Keratinocyte (primary cell): ENCODE measurements at regions not wholly inside any gene's neighbourhood (a gene's known extent, or its start where the extent isn't known, plus 50 kb on each side); places are given as distances from the start of the nearest gene placed in this dataset.

Experiments
- DNase-seq: peaks from one replicate; pipeline ENCODE4 v3.0.0-alpha.2; 2011; ENCODE audit warnings: low read depth, missing footprints, low spot score
- FAIRE-seq: peaks from 2 replicates; lab custom pipeline; 2011; peaks lifted over from hg19 to GRCh38; lab: Jason Lieb, UNC
- H2AFZ ChIP-seq: 2 replicates; pipeline ENCODE4 v1.6.0; 2012; ENCODE audit warnings: low read length, control low read depth, inconsistent platforms; ENCODE audit not compliant: control insufficient read depth
- H3K27ac ChIP-seq: 2 replicates; pipeline ENCODE4 v1.5.1; 2011; ENCODE audit warnings: low read length; ENCODE audit not compliant: control insufficient read depth, insufficient read depth
- H3K27me3 ChIP-seq: 3 replicates; pipeline ENCODE4 v1.6.0; 2011; ENCODE audit warnings: low read length; ENCODE audit not compliant: control insufficient read depth, insufficient read depth; ENCODE audit errors: extremely low read depth
- H3K36me3 ChIP-seq, 2 experiments: 2 replicates in 1 of 2; 3 replicates in 1 of 2; pipeline ENCODE4 v1.5.1; 2011; ENCODE audit warnings: low read length in 2 of 2, mild to moderate bottlenecking in 1 of 2; ENCODE audit not compliant: control insufficient read depth in 2 of 2, insufficient read depth in 2 of 2; ENCODE audit errors: extremely low read depth in 1 of 2
- H3K4me1 ChIP-seq: 3 replicates; pipeline ENCODE4 v1.5.1; 2011; ENCODE audit warnings: low read length; ENCODE audit not compliant: control insufficient read depth, insufficient read depth; ENCODE audit errors: extremely low read depth
- H3K4me2 ChIP-seq: 3 replicates; pipeline ENCODE4 v1.6.0; 2011; ENCODE audit warnings: low read depth, low read length; ENCODE audit not compliant: control insufficient read depth, insufficient read depth; ENCODE audit errors: extremely low read depth
- H3K4me3 ChIP-seq, 3 experiments: fragments of 200-600 bp in 1 of 3; sonication (generic) in 1 of 3; 2 replicates in 2 of 3; 3 replicates in 1 of 3; pipeline ENCODE4 v1.5.1; 2011 to 2016; ENCODE audit warnings: low read length in 3 of 3, mild to moderate bottlenecking in 3 of 3, control low read depth in 2 of 3, inconsistent platforms in 1 of 3, low read depth in 1 of 3, mixed read lengths in 1 of 3, mixed run types in 1 of 3, moderate library complexity in 1 of 3; ENCODE audit not compliant: control insufficient read depth in 2 of 3, insufficient read depth in 2 of 3; ENCODE audit errors: extremely low read depth in 1 of 3
- H3K79me2 ChIP-seq: 2 replicates; pipeline ENCODE4 v1.6.0; 2012; ENCODE audit warnings: low read length; ENCODE audit not compliant: control insufficient read depth, insufficient read depth
- H3K9ac ChIP-seq: 3 replicates; pipeline ENCODE4 v1.6.0; 2011; ENCODE audit warnings: low read length; ENCODE audit not compliant: control insufficient read depth, insufficient read depth; ENCODE audit errors: extremely low read depth
- H3K9me1 ChIP-seq: 3 replicates; pipeline ENCODE4 v1.6.0; 2011; ENCODE audit warnings: low read length; ENCODE audit not compliant: control insufficient read depth, insufficient read depth; ENCODE audit errors: extremely low read depth
- H3K9me3 ChIP-seq: 2 replicates; pipeline ENCODE4 v1.5.1; 2012; ENCODE audit warnings: low read depth, low read length; ENCODE audit not compliant: control insufficient read depth
- H4K20me1 ChIP-seq: 3 replicates; pipeline ENCODE4 v1.6.0; 2011; ENCODE audit warnings: low read length; ENCODE audit not compliant: control insufficient read depth, insufficient read depth; ENCODE audit errors: extremely low read depth
- CTCF ChIP-seq, 3 experiments: IDR thresholded peaks in 1 of 3; conservative IDR thresholded peaks in 1 of 3; optimal IDR thresholded peaks in 1 of 3; 2 replicates in 2 of 3; 3 replicates in 1 of 3; pipeline versions ENCODE3 to v1.5.1; 2011; ENCODE audit warnings: low read length in 3 of 3, mild to moderate bottlenecking in 3 of 3, moderate library complexity in 2 of 3, control low read depth in 1 of 3, inconsistent platforms in 1 of 3; ENCODE audit not compliant: insufficient read depth in 2 of 3; ENCODE audit errors: extremely low read depth in 1 of 3
- EZH2 ChIP-seq: IDR thresholded peaks from one replicate; pipeline ENCODE4 v1.6.1; 2012; ENCODE audit warnings: inconsistent platforms, mild to moderate bottlenecking, low read length, moderate library complexity
- dilution Hi-C: fragments of 300-500 bp; cut with MboI; formaldehyde crosslinking; loops from one replicate; pipeline ENCODE4 v1.7.0; 2020; ENCODE audit warnings: low sequenced_read_pairs; ENCODE audit not compliant: extremely low pct_ligation_motif_present

DNA sequence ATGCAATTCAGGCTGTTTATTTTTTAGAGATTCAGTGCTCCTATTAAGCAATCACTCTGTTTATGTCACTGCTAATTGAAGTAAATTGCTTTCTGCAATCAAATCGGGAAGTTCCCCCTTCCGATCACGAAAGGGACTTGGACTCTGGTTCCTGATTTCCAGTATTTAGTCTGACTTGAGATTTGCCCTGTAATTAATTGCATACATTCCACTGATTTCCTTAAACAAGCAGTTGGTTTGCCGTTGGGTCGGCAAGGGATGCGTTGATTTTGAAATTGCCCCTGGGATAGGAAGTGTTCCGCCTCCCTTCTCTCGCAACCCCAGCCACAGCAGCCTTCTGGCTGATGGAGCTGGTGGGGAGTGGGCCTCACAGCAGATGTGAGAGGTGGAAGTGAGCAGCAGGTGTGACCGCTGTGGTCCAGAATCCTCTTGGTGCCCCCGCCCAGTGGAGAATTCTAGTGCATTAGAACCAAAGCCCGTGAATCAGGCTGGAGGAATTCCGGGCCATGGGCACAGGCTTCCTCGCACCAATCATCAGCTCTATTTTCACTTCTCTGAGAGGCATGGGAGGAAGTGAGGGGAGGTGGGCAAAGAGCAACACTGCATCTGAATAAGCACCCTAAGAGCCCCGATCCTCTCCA lies 102.5 kb downstream of the SPRY4 start:
- H3K4me1 ChIP-seq: peaks cover 21% of the 10 kb centered on the region

GRCh38 chr5:142221091-142221860 lies 103.5 kb downstream of the SPRY4 start:
- H3K9me1 ChIP-seq: no peaks in the 10 kb centered on the region
- H3K36me3 ChIP-seq: no peaks in the 10 kb centered on the region
- no peak overlapping the region for H3K4me3 ChIP-seq
- no peak overlapping the region for H3K9ac ChIP-seq
- TF ChIP-seq EZH2 (no peak), CTCF (optimal IDR thresholded peaks at IDR 0.05 in 1 of 3, IDR thresholded peaks at IDR 0.05 in 1 of 3, conservative IDR thresholded peaks at IDR 0.05 in 1 of 3; ENCODE audit: extremely low read depth in 1 of 3, insufficient read depth in 2 of 3, low read length in 3 of 3) (no peak)
- H3K27ac ChIP-seq: no peak overlapping the region
- no peaks in the 10 kb centered on the region for H4K20me1 ChIP-seq
- FAIRE-seq (no peak), DNase-seq (no peak)
- H3K4me1 ChIP-seq: peaks cover 31% of the 10 kb centered on the region
- H3K27me3 ChIP-seq: peaks cover 8% of the 10 kb centered on the region
- H2AFZ ChIP-seq: no peak overlapping the region
- H3K4me2 ChIP-seq: no peak overlapping the region
- H3K79me2 ChIP-seq: no peaks in the 10 kb centered on the region
- no peaks in the 10 kb centered on the region for H3K9me3 ChIP-seq
- dilution Hi-C loops: no loop called here

More for the DNA sequence above, 102.5 kb downstream of the SPRY4 start:
- Histone ChIP-seq H4K20me1 (no peaks in the 10 kb centered on the region), H3K36me3 (no peaks in the 10 kb centered on the region), H3K9me3 (no peaks in the 10 kb centered on the region), H3K4me3 (no peak overlapping the region), H3K4me2 (no peak overlapping the region), H2AFZ (no peak overlapping the region), H3K27me3 (peaks cover 8% of the 10 kb centered on the region), H3K27ac (no peak overlapping the region), H3K9me1 (no peaks in the 10 kb centered on the region), H3K79me2 (no peaks in the 10 kb centered on the region), H3K9ac (no peak overlapping the region)
- FAIRE-seq: no peak
- dilution Hi-C loops: no loop called here
- no peak for TF ChIP-seq CTCF (optimal IDR thresholded peaks at IDR 0.05 in 1 of 3, IDR thresholded peaks at IDR 0.05 in 1 of 3, conservative IDR thresholded peaks at IDR 0.05 in 1 of 3; ENCODE audit: extremely low read depth in 1 of 3, insufficient read depth in 2 of 3, low read length in 3 of 3)
- no peak for DNase-seq
